Thyroid gland (tissue), 4 donors: ENCODE measurements at regions not wholly inside any gene's neighbourhood (a gene's known extent, or its start where the extent isn't known, plus 50 kb on each side); places are given as distances from the start of the nearest gene placed in this dataset.

Source experiments
- POLR2A ChIP-seq, 2 donors: fragments of 450-650 bp; IDR thresholded peaks; one replicate each; pipeline ENCODE4 v1.6.1; 2017; ENCODE audit warnings: antibody characterized with exemption in 2 of 2, mild to moderate bottlenecking in 2 of 2, moderate library complexity in 1 of 2
- TF ChIP-seq, protein P1 (sequence below), 6 experiments: fragments of 200-600 bp in 3 of 6; fragments of 450-650 bp in 3 of 6; sonication (generic) in 3 of 6; IDR thresholded peaks; one replicate each; pipeline ENCODE4 v1.5.1; 2016 to 2019; ENCODE audit warnings: antibody characterized with exemption in 6 of 6, mild to moderate bottlenecking in 2 of 6, inconsistent platforms in 1 of 6, moderate library complexity in 1 of 6

- TF ChIP-seq, protein P1, sequence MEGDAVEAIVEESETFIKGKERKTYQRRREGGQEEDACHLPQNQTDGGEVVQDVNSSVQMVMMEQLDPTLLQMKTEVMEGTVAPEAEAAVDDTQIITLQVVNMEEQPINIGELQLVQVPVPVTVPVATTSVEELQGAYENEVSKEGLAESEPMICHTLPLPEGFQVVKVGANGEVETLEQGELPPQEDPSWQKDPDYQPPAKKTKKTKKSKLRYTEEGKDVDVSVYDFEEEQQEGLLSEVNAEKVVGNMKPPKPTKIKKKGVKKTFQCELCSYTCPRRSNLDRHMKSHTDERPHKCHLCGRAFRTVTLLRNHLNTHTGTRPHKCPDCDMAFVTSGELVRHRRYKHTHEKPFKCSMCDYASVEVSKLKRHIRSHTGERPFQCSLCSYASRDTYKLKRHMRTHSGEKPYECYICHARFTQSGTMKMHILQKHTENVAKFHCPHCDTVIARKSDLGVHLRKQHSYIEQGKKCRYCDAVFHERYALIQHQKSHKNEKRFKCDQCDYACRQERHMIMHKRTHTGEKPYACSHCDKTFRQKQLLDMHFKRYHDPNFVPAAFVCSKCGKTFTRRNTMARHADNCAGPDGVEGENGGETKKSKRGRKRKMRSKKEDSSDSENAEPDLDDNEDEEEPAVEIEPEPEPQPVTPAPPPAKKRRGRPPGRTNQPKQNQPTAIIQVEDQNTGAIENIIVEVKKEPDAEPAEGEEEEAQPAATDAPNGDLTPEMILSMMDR (IDR thresholded peaks at IDR 0.05) = no peak
- no peak for TF ChIP-seq POLR2A (IDR thresholded peaks at IDR 0.05)
Observed at GRCh38 chr2:242053921-242054320, 184.4 kb downstream of the RTP5 start.
